ENCODE measurements at regions not wholly inside any gene's neighbourhood (a gene's known extent, or its start where the extent isn't known, plus 50 kb on each side); places are given as distances from the start of the nearest gene placed in this dataset.
"Not testable (repeated sequence)": the region's sequence is repeated elsewhere in the genome, so short reads cannot be mapped to it uniquely, and the experiment has no call there.

GRCh38 chr17:71635187-71635586, 485.6 kb upstream of the SOX9 start:
- H3K27me3 ChIP-seq, result no peaks in the 10 kb centered on the region
- H3K36me3 ChIP-seq, result no peaks in the 10 kb centered on the region
- TF ChIP-seq POLR2AphosphoS5 (IDR thresholded peaks at IDR 0.05; ENCODE audit: insufficient read depth in 1 of 2, low read depth in 1 of 2), result no peak
- TF ChIP-seq CTCF (IDR thresholded peaks at IDR 0.05), result no peak
- no peak for TF ChIP-seq POLR2A (IDR thresholded peaks at IDR 0.05)
- H3K4me1 ChIP-seq, result no peaks in the 10 kb centered on the region
- no peak overlapping the region for H3K4me3 ChIP-seq
- no peaks in the 10 kb centered on the region for H3K9me3 ChIP-seq
- no peak for DNase-seq (ENCODE audit: extremely low spot score in 2 of 2)
- no peak overlapping the region for H3K27ac ChIP-seq
- intact Hi-C loops (cut with DNase I), result no loop called here

GRCh38 chr17:71636644-71637043, 484.2 kb upstream of the SOX9 start:
- no peak for DNase-seq (ENCODE audit: extremely low spot score in 2 of 2)
- Histone ChIP-seq H3K36me3 (no peaks in the 10 kb centered on the region), H3K27me3 (no peaks in the 10 kb centered on the region), H3K27ac (no peak overlapping the region), H3K9me3 (no peaks in the 10 kb centered on the region), H3K4me1 (no peaks in the 10 kb centered on the region), H3K4me3 (no peak overlapping the region)
- intact Hi-C loops (cut with DNase I), result no loop called here
- TF ChIP-seq CTCF (IDR thresholded peaks at IDR 0.05) (no peak), POLR2AphosphoS5 (IDR thresholded peaks at IDR 0.05; ENCODE audit: insufficient read depth in 1 of 2, low read depth in 1 of 2) (no peak), POLR2A (IDR thresholded peaks at IDR 0.05) (no peak)

GRCh38 chr17:71638668-71639067, 482.2 kb upstream of the SOX9 start:
- H3K36me3 ChIP-seq, result no peaks in the 10 kb centered on the region
- intact Hi-C loops (cut with DNase I), result no loop called here
- no peak for DNase-seq (ENCODE audit: extremely low spot score in 2 of 2)
- H3K27ac ChIP-seq, result no peak overlapping the region
- no peaks in the 10 kb centered on the region for H3K27me3 ChIP-seq
- no peaks in the 10 kb centered on the region for H3K9me3 ChIP-seq
- no peaks in the 10 kb centered on the region for H3K4me1 ChIP-seq
- TF ChIP-seq CTCF (IDR thresholded peaks at IDR 0.05) (no peak), POLR2A (IDR thresholded peaks at IDR 0.05) (no peak), POLR2AphosphoS5 (IDR thresholded peaks at IDR 0.05; ENCODE audit: insufficient read depth in 1 of 2, low read depth in 1 of 2) (no peak)
- no peak overlapping the region for H3K4me3 ChIP-seq

- H3K4me3 ChIP-seq, result no peak overlapping the region
- no peaks in the 10 kb centered on the region for H3K4me1 ChIP-seq
- no peak for TF ChIP-seq CTCF (IDR thresholded peaks at IDR 0.05)
- no peak for TF ChIP-seq POLR2A (IDR thresholded peaks at IDR 0.05)
- TF ChIP-seq POLR2AphosphoS5 (IDR thresholded peaks at IDR 0.05; ENCODE audit: insufficient read depth in 1 of 2, low read depth in 1 of 2), result no peak
- no peak overlapping the region for H3K27ac ChIP-seq
- intact Hi-C loops (cut with DNase I), result no loop called here
- no peaks in the 10 kb centered on the region for H3K36me3 ChIP-seq
- H3K27me3 ChIP-seq, result no peaks in the 10 kb centered on the region
- H3K9me3 ChIP-seq, result no peaks in the 10 kb centered on the region
- no peak for DNase-seq (ENCODE audit: extremely low spot score in 2 of 2)
Observed at GRCh38 chr17:71639865-71640264, 481.0 kb upstream of the SOX9 start.

GRCh38 chr17:71646890-71647289, 473.9 kb upstream of the SOX9 start:
- H3K27ac ChIP-seq; intact Hi-C loops (cut with DNase I): not testable (repeated sequence)

GRCh38 chr17:71648342-71648741, 472.5 kb upstream of the SOX9 start:
- intact Hi-C loops (cut with DNase I); H3K36me3 ChIP-seq; H3K27ac ChIP-seq; H3K27me3 ChIP-seq; DNase-seq (ENCODE audit: extremely low spot score in 2 of 2); H3K4me3 ChIP-seq; H3K4me1 ChIP-seq; H3K9me3 ChIP-seq: not testable (repeated sequence)

More at GRCh38 chr17:71646890-71647289, 473.9 kb upstream of the SOX9 start:
- DNase-seq (ENCODE audit: extremely low spot score in 2 of 2); H3K27me3 ChIP-seq; H3K9me3 ChIP-seq; H3K4me3 ChIP-seq; H3K36me3 ChIP-seq; H3K4me1 ChIP-seq: not testable (repeated sequence)

Measured in vagina (tissue), 2 donors.